GM19025 (cell line): ENCODE measurements at regions not wholly inside any gene's neighbourhood (a gene's known extent, or its start where the extent isn't known, plus 50 kb on each side); places are given as distances from the start of the nearest gene placed in this dataset.
"Not testable (repeated sequence)": the region's sequence is repeated elsewhere in the genome, so short reads cannot be mapped to it uniquely, and the experiment has no call there.

Source experiments
- ATAC-seq: cut with Tn5 transposase; IDR thresholded peaks from one replicate; pipeline ENCODE4 v1.9.1; 2021; ENCODE audit warnings: mild to moderate bottlenecking, low read depth, moderate library complexity; ENCODE audit not compliant: unreplicated experiment

GRCh38 chr2:225270053-225270452 lies 129.5 kb upstream of the NYAP2 start:
- no peak for ATAC-seq

DNA sequence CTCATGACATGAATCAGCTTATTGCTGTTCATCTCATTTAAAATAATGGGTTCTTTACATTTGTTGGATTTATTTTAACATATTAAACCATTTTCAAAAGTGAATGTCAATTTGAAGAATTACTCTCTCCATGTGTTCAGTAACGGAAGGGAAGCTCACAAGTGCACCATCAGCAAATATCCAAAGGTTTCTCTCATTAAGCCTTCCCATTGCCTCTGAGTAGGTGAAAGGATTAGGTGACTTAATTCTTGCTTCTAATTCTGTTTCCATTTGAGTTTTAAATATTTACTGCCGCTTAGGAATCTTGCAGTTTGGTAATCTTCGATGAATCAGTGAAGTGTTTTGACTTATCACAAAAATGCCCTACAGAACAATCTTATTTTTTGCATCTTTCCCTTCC lies 145.1 kb upstream of the NYAP2 start:
- ATAC-seq: no peak

- no peak for ATAC-seq
Observed at GRCh38 chr2:225244933-225245332, 154.6 kb upstream of the NYAP2 start.

DNA sequence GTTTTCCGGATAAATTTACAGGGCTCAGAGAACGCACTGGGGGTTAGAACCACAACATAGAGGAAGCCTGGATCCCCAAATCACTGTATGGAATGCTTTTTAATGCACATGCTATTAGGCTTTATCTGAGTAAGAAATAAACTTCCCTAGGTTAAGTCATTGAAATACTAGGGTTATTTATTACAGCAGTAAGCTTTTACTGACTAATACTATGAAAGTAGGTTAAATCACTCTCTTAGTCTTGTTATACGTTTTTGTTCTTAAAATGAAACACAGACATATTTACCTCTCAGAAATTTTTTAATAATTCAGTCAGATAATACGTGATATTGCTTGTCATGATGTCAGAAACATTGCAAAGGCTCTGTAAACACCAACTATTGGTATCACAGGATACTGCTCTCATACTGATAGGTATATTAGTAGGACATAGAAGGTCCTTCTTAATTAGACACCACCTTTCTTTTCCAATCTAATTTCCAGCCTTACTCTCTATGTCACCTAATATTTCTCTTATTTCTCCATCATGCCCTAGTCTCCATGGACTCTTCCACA lies 162.7 kb upstream of the NYAP2 start:
- no peak for ATAC-seq

DNA sequence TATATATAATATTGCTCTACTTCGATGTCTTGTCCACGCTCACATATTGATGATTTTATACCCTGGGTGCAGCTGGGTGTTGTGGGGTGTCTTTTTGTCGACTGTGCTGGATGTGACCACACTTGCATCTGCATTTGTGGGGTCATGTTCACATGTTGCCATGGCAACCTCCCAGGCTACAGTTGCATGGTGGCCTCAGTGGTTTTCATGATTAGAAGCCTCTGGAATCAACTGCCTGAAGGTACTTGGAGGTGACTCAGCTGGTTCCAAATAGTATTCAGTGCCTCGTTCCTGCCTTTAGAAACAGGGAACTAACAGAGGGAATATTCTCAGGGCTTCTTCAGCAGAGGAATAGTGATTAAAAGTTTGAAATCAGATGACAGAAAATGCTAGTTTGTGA lies 166.3 kb upstream of the NYAP2 start:
- no peak for ATAC-seq

DNA sequence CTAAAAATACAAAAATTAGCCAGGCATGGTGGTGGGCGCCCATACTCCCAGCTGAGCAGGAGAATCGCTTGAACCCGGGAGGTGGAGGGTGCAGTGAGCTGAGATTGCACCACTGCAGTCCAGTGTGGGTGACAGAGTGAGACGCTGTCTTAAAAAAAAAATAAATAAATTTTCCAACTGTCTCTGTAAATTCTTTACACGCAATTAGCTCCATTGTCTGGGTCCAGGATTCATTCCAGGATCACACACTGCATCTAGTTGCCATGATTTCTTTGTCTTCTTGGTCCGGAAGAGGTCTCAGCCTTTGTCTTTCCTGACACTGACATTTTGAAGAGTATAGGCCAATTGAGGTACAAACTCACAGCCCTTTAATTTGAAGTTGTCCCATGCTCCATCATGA lies 167.6 kb upstream of the NYAP2 start:
- ATAC-seq: no peak

- not testable (repeated sequence) for ATAC-seq
Observed at GRCh38 chr2:225229346-225229745, 170.2 kb upstream of the NYAP2 start.

DNA sequence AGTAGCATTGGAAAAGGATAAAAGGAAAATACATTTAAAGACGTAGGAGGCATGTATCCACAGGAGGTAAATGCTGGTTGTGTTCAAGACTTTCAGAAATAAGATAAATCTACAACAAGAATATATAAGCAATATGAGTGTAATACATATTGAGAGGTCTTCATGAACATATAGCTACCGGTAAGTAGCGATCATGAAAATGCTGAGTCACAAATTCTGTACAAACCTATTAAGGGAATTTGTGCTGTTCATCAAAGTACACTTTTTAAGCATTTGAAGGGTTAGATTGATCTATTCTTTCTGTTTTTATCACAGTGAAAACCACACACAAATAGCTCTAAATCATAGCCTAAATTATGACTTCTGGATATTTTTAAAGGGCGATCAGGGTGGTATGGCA lies 173.1 kb upstream of the NYAP2 start:
- ATAC-seq: no peak

GRCh38 chr2:225223301-225223700 lies 176.2 kb upstream of the NYAP2 start:
- ATAC-seq: no peak

GRCh38 chr2:225207471-225207870 lies 165.2 kb upstream of the DOCK10 start:
- no peak for ATAC-seq

DNA sequence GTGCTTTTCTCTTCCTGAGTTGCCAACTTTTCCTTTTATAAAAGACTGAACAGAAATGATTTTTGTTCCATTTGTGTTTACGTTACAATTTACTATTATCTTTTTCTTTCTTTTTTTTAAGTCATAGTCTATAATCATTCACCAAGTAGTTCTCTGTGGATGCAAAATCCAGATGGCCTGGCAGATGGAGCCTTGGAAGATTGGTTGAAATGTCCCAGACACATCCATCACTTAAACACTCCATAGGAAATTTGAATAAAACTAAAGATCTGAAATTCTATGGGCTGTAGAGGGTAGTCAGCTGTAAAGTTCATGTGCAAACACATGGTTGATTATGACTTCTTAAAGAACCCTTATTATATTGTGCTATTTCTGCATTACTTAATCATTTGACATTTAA lies 164.8 kb upstream of the DOCK10 start:
- ATAC-seq: no peak

GRCh38 chr2:225196579-225196978 lies 154.3 kb upstream of the DOCK10 start:
- no peak for ATAC-seq

DNA sequence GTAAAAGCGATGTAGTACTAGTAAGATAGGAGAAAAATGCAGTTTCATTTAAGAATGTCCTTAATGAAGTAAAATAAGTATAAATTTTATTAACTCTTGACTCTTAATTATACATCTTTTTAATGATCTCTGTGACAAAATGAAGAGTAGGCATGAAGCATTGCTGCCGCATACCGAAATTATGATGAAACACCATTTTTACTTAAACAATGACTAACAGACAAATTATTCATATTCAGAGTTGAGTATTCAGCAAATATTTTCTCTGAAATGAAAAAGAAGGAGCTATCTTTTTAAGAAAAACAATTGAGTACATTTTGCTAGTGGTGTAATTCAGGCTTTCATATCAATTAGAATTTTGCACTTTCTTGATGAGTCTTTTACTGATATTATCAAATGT lies 150.6 kb upstream of the DOCK10 start:
- ATAC-seq: no peak

GRCh38 chr2:225190987-225191386 lies 148.7 kb upstream of the DOCK10 start:
- no peak for ATAC-seq

DNA sequence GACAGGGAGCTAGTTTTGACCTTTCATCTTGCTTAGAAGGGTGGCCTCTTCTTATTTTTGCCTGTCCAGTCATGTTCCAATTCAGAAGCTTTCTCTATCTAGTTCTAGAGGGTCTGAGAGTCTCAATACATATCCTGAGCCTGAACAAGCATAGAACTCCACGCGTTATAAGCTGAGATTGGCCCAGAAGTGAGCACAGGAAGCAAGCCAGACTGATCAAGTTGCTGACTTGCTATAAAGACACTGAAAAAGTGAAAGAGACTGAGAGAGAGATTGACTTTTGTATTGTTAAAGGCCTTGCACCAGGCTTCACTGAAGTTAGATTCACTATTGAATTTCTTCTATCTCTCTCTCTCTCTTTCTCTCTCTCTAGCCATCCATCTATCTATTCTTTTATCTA lies 142.7 kb upstream of the DOCK10 start:
- no peak for ATAC-seq

DNA sequence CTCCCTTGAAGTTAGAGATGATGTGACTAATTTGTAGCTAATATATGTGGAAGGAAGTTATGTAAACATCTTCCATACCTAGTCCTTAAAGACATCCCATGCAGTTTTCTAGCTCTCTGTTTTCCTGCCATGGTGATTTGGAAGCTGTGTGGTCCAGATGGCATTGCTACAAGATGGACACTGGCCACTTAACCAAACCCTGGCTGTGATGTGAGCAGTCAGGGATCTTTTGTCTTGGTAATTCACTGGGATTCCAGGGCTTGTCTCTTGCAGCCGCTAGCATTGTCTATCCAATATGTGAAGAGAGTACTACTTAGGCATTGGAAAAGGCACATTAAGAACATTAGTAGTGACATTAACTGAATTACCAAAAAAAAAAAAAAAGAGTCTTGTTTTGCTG lies 139.9 kb upstream of the DOCK10 start:
- ATAC-seq: no peak

GRCh38 chr2:225177098-225177497 lies 134.8 kb upstream of the DOCK10 start:
- ATAC-seq: no peak

DNA sequence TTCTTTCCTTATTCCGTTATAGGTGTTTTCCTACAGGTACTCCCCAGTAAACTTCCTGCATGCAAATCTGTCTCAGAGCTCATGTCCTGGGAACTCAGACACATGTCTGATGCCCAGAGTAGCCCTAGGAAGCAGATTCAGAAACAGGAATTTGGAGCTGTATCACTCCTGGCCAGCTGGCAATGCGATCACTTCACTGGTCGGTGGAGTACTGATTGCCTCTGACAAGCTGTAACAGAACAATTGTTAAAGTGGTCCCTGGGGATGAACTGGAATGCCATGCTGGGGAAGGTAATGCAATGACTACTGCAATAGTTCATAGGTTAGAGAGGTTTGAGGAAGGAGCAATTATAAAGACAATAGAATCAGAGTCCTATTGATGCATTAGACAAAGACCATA lies 131.6 kb upstream of the DOCK10 start:
- no peak for ATAC-seq

DNA sequence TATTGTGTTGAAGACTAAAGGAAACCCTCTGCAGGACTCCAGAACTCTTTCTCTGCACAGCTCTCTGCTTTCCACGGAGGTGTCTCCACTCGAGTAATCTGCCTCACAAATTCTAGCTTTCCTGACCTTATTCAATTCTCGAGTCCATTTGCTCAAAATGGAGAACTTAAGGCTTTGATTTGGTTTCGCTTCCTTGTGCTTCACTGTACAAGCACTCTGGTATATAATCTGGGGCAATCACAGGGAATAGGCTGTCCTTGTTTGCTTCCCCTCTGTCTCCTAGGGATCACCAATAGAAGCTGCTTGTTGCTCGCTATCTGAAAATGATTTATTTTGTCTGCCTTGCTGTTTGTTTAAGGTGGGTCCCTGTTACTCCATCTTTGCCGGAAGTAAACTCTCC lies 129.1 kb upstream of the DOCK10 start:
- no peak for ATAC-seq

- no peak for ATAC-seq
Observed at GRCh38 chr2:225170162-225170561, 127.9 kb upstream of the DOCK10 start.

- no peak for ATAC-seq
Observed at GRCh38 chr2:225169396-225169795, 127.1 kb upstream of the DOCK10 start.

GRCh38 chr2:225165052-225165451 lies 122.8 kb upstream of the DOCK10 start:
- no peak for ATAC-seq

DNA sequence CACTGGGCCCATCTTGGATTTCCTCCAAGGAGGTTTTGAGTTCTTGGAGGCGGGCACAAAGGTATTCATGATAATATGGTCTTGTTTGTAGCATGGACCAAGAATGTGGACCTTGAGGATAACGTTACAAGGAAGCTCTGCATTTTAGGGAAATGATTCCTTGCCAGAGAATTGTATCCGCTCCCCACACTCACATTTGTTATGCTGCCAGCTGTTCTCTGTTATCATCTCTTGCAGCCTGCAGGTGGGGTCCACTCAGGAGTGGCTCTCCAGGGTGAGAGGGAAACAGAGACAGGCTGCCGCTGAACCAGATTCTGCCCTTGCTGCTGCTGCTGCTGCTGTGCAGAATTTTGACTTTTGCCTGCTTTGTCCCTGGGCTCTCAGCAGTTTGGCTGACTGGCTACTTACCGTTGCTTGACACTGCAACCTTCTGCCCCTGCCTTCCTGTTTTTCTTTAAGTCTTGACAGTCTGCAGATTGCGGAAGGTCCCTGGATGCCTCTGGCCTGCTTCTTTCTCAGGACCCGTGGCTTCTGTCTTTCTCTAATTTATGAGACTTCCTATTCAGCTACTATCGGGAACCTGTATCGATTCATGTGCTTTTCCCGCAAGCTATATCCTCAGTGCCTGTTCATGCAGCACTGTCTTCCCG lies 122.3 kb upstream of the DOCK10 start:
- ATAC-seq: no peak
